ENCODE measurements at regions not wholly inside any gene's neighbourhood (a gene's known extent, or its start where the extent isn't known, plus 50 kb on each side); places are given as distances from the start of the nearest gene placed in this dataset.

DNA sequence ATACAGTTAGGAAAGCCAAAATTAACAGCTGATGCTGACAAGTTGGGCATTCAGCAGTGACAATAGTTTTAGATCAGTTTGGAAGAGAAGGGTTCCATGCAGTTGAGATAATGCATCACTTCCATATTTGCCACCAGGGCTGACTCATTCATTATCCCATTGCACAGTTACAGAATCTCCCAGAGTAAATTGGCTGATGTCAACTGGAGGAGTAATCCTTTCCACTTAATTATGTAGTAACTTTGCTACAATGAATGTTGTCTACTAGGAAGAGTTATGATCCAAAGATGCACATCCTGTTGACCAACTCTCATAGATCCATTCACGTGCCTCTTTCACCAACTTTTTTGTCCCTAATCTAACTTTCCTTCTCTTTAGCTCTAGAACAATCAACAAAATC, 123.3 kb upstream of the LUZP2 start:
- TF ChIP-seq EZH2 (IDR thresholded peaks at IDR 0.05; ENCODE audit: low read length, missing control alignments) (no peak), CTCF (conservative IDR thresholded peaks at IDR 0.05 in 1 of 2, IDR thresholded peaks at IDR 0.05 in 1 of 2; ENCODE audit: low read depth in 1 of 2, low read length in 2 of 2) (no peak)
